ENCODE measurements at regions not wholly inside any gene's neighbourhood (a gene's known extent, or its start where the extent isn't known, plus 50 kb on each side); places are given as distances from the start of the nearest gene placed in this dataset.
A peak's percentile ranks its signal among the peaks of the same experiment; 100 is the strongest.

DNA sequence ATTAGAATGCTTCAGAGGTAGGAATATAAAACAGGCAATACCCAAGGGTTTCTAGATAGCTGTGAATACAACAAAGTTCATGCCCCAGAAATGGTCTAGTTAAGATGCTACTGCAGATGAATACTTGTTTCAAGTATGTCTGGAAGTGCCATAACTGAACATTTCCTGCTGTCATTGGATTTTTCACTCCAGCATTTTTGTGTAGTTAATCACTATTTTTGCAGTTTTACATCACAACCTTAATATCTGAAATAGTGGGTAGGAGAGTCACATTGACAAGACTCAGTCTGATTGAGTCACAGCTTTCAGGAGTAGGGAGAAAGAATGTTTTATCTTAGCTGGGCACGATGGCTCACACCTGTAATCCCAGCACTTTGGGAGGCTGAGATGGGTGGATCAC lies 126.4 kb upstream of the C1orf21 start:
- Histone ChIP-seq H3K9me3 (ENCODE audit: control insufficient read depth in 2 of 2, low read length in 2 of 2) (no peaks in the 10 kb centered on the region), H3K9ac (ENCODE audit: low read depth in 1 of 2, low read length in 2 of 2) (no peak overlapping the region), H3K36me3 (ENCODE audit: control insufficient read depth in 2 of 2, insufficient read depth in 2 of 2, low read length in 2 of 2) (no peaks in the 10 kb centered on the region), H3K27ac (ENCODE audit: low read depth in 2 of 2, low read length in 2 of 2) (no peak overlapping the region), H3K4me3 (ENCODE audit: low read length in 2 of 2) (no peak overlapping the region), H3K4me1 (ENCODE audit: control insufficient read depth in 2 of 2, insufficient read depth in 2 of 2, low read length in 2 of 2) (no peaks in the 10 kb centered on the region), H3K27me3 (ENCODE audit: control insufficient read depth in 2 of 2, insufficient read depth in 2 of 2, low read length in 2 of 2) (peaks cover 0 to 3% of the 10 kb centered on the region in 2 donors)

DNA sequence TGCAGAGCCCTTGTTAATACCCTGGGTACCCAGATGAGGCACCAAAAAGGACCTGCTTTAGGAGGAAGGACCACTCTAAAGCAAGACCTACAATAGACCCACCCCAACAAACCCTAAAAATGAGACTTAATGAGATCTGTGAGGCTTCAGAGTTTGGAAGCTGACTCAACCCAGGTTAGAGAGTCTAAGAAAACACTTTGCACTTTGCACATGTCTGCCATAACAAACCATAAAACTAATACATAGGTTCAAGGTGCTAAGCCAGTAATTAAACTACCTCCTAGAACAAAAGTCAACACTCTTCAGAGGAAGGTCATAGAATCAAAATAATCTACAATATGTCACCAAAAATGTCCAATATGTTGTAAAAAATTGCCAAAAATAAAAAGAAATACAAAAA lies 124.7 kb upstream of the C1orf21 start:
- Histone ChIP-seq H3K9ac (ENCODE audit: low read depth in 1 of 2, low read length in 2 of 2) (no peak overlapping the region), H3K4me3 (ENCODE audit: low read length in 2 of 2) (no peak overlapping the region), H3K9me3 (ENCODE audit: control insufficient read depth in 2 of 2, low read length in 2 of 2) (no peaks in the 10 kb centered on the region), H3K27me3 (ENCODE audit: control insufficient read depth in 2 of 2, insufficient read depth in 2 of 2, low read length in 2 of 2) (peaks cover 0 to 3% of the 10 kb centered on the region in 2 donors), H3K27ac (ENCODE audit: low read depth in 2 of 2, low read length in 2 of 2) (no peak overlapping the region), H3K36me3 (ENCODE audit: control insufficient read depth in 2 of 2, insufficient read depth in 2 of 2, low read length in 2 of 2) (no peaks in the 10 kb centered on the region), H3K4me1 (ENCODE audit: control insufficient read depth in 2 of 2, insufficient read depth in 2 of 2, low read length in 2 of 2) (no peaks in the 10 kb centered on the region)

- Histone ChIP-seq H3K4me3 (ENCODE audit: low read length in 2 of 2) (no peak overlapping the region), H3K9me3 (ENCODE audit: control insufficient read depth in 2 of 2, low read length in 2 of 2) (no peaks in the 10 kb centered on the region), H3K36me3 (ENCODE audit: control insufficient read depth in 2 of 2, insufficient read depth in 2 of 2, low read length in 2 of 2) (no peaks in the 10 kb centered on the region), H3K27ac (ENCODE audit: low read depth in 2 of 2, low read length in 2 of 2) (no peak overlapping the region), H3K27me3 (ENCODE audit: control insufficient read depth in 2 of 2, insufficient read depth in 2 of 2, low read length in 2 of 2) (no peaks in the 10 kb centered on the region), H3K9ac (ENCODE audit: low read depth in 1 of 2, low read length in 2 of 2) (no peak overlapping the region), H3K4me1 (ENCODE audit: control insufficient read depth in 2 of 2, insufficient read depth in 2 of 2, low read length in 2 of 2) (no peaks in the 10 kb centered on the region)
Measured at GRCh38 chr1:184267747-184268146, 119.1 kb upstream of the C1orf21 start.

- no peak overlapping the region for H3K4me3 ChIP-seq (ENCODE audit: low read length in 2 of 2)
- H3K27me3 ChIP-seq (ENCODE audit: control insufficient read depth in 2 of 2, insufficient read depth in 2 of 2, low read length in 2 of 2): no peaks in the 10 kb centered on the region
- no peak overlapping the region for H3K27ac ChIP-seq (ENCODE audit: low read depth in 2 of 2, low read length in 2 of 2)
- H3K9me3 ChIP-seq (ENCODE audit: control insufficient read depth in 2 of 2, low read length in 2 of 2): no peaks in the 10 kb centered on the region
- no peaks in the 10 kb centered on the region for H3K36me3 ChIP-seq (ENCODE audit: control insufficient read depth in 2 of 2, insufficient read depth in 2 of 2, low read length in 2 of 2)
- H3K4me1 ChIP-seq (ENCODE audit: control insufficient read depth in 2 of 2, insufficient read depth in 2 of 2, low read length in 2 of 2): no peaks in the 10 kb centered on the region
- H3K9ac ChIP-seq (ENCODE audit: low read depth in 1 of 2, low read length in 2 of 2): no peak overlapping the region
Measured at GRCh38 chr1:184270556-184270955, 116.3 kb upstream of the C1orf21 start.

DNA sequence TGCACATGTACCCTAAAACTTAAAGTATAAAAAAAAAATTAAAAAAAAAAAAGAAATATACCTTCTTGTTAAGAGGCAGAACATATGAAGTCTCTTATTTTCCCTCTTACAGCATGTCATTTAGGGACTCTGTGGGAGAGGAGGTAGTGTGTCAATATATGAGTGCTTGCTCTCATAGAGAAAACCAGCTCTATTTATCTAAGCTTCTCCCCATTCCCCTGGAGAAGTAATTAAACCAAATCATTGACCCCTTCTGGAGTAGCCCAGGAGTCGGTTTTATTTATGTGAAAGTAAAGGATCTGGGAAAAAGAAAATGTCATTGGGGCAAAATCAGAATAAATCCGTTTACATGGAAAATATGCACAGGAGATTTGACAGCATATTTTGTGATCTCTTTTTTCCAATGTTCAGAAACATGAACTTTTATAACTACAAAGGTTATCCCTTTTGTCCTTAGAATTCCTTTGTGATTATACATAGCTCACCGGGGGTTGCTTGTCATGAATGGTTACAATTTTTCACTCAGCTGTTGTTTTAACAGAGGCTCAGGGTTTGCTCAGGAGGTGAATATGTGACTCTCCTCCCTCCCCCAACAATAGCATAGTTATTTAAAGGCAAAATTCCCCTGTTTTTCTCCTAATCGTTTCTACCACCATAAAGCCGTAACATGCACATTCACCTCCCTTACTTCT lies 114.5 kb upstream of the C1orf21 start:
- H3K4me1 ChIP-seq (ENCODE audit: control insufficient read depth in 2 of 2, insufficient read depth in 2 of 2, low read length in 2 of 2): no peaks in the 10 kb centered on the region
- H3K9me3 ChIP-seq (ENCODE audit: control insufficient read depth in 2 of 2, low read length in 2 of 2): no peaks in the 10 kb centered on the region
- H3K36me3 ChIP-seq (ENCODE audit: control insufficient read depth in 2 of 2, insufficient read depth in 2 of 2, low read length in 2 of 2): no peaks in the 10 kb centered on the region
- no peak overlapping the region for H3K27ac ChIP-seq (ENCODE audit: low read depth in 2 of 2, low read length in 2 of 2)
- H3K27me3 ChIP-seq (ENCODE audit: control insufficient read depth in 2 of 2, insufficient read depth in 2 of 2, low read length in 2 of 2): no peaks in the 10 kb centered on the region
- no peak overlapping the region for H3K9ac ChIP-seq (ENCODE audit: low read depth in 1 of 2, low read length in 2 of 2)
- H3K4me3 ChIP-seq (ENCODE audit: low read length in 2 of 2): no peak overlapping the region

- Histone ChIP-seq H3K27ac (ENCODE audit: low read depth in 2 of 2, low read length in 2 of 2) (no peak overlapping the region), H3K4me1 (ENCODE audit: control insufficient read depth in 2 of 2, insufficient read depth in 2 of 2, low read length in 2 of 2) (no peaks in the 10 kb centered on the region), H3K36me3 (ENCODE audit: control insufficient read depth in 2 of 2, insufficient read depth in 2 of 2, low read length in 2 of 2) (no peaks in the 10 kb centered on the region), H3K4me3 (ENCODE audit: low read length in 2 of 2) (no peak overlapping the region), H3K9ac (ENCODE audit: low read depth in 1 of 2, low read length in 2 of 2) (no peak overlapping the region), H3K9me3 (ENCODE audit: control insufficient read depth in 2 of 2, low read length in 2 of 2) (no peaks in the 10 kb centered on the region), H3K27me3 (ENCODE audit: control insufficient read depth in 2 of 2, insufficient read depth in 2 of 2, low read length in 2 of 2) (no peaks in the 10 kb centered on the region)
Measured at GRCh38 chr1:184276416-184276815, 110.4 kb upstream of the C1orf21 start.

DNA sequence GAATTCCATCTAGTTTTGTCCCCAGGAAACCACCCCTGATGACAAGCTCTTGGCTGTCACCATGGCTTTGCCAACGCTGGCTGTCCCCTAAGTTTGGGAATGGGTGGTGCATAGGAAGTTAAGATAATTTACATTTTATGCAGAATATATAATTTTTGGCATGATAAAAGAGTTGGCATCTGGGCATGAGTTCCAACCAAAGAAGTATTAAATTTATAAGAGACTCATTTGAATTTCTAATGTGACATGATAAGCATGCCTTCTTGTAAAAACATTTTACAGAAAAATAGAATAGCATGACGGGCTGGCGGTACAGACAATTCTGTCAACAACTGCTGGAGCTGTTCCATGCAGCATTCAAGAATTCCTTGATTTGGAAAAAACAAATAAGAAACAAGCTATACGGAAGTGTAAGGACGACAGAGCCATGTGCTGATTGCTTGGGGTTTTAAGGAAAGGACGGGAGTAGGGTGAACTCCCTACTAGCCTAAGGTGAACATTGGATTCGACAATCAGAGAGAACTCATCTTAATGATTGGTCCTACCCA lies 106.8 kb upstream of the C1orf21 start:
- H3K4me1 ChIP-seq (ENCODE audit: control insufficient read depth in 2 of 2, insufficient read depth in 2 of 2, low read length in 2 of 2): peaks cover 0 to 2% of the 10 kb centered on the region in 2 donors
- no peaks in the 10 kb centered on the region for H3K27me3 ChIP-seq (ENCODE audit: control insufficient read depth in 2 of 2, insufficient read depth in 2 of 2, low read length in 2 of 2)
- no peak overlapping the region for H3K9ac ChIP-seq (ENCODE audit: low read depth in 1 of 2, low read length in 2 of 2)
- H3K36me3 ChIP-seq (ENCODE audit: control insufficient read depth in 2 of 2, insufficient read depth in 2 of 2, low read length in 2 of 2): no peaks in the 10 kb centered on the region
- H3K9me3 ChIP-seq (ENCODE audit: control insufficient read depth in 2 of 2, low read length in 2 of 2): no peaks in the 10 kb centered on the region
- H3K27ac ChIP-seq (ENCODE audit: low read depth in 2 of 2, low read length in 2 of 2): no peak overlapping the region
- no peak overlapping the region for H3K4me3 ChIP-seq (ENCODE audit: low read length in 2 of 2)

- peak overlapping the region; percentile 44 to 55 for H3K27ac ChIP-seq (ENCODE audit: low read depth in 2 of 2, low read length in 2 of 2)
- H3K27me3 ChIP-seq (ENCODE audit: control insufficient read depth in 2 of 2, insufficient read depth in 2 of 2, low read length in 2 of 2): no peaks in the 10 kb centered on the region
- H3K36me3 ChIP-seq (ENCODE audit: control insufficient read depth in 2 of 2, insufficient read depth in 2 of 2, low read length in 2 of 2): no peaks in the 10 kb centered on the region
- no peak overlapping the region for H3K9ac ChIP-seq (ENCODE audit: low read depth in 1 of 2, low read length in 2 of 2)
- no peaks in the 10 kb centered on the region for H3K9me3 ChIP-seq (ENCODE audit: control insufficient read depth in 2 of 2, low read length in 2 of 2)
- H3K4me3 ChIP-seq (ENCODE audit: low read length in 2 of 2): no peak overlapping the region
- peaks cover 0 to 2% of the 10 kb centered on the region in 2 donors for H3K4me1 ChIP-seq (ENCODE audit: control insufficient read depth in 2 of 2, insufficient read depth in 2 of 2, low read length in 2 of 2)
Measured at GRCh38 chr1:184283999-184284398, 102.8 kb upstream of the C1orf21 start.

GRCh38 chr1:184284900-184285299 lies 101.9 kb upstream of the C1orf21 start:
- peak overlapping the region in 1 of 2 donors; percentile 41 for H3K27ac ChIP-seq (ENCODE audit: low read depth in 2 of 2, low read length in 2 of 2)
- H3K9me3 ChIP-seq (ENCODE audit: control insufficient read depth in 2 of 2, low read length in 2 of 2): no peaks in the 10 kb centered on the region
- H3K4me1 ChIP-seq (ENCODE audit: control insufficient read depth in 2 of 2, insufficient read depth in 2 of 2, low read length in 2 of 2): peaks cover 0 to 2% of the 10 kb centered on the region in 2 donors
- no peaks in the 10 kb centered on the region for H3K36me3 ChIP-seq (ENCODE audit: control insufficient read depth in 2 of 2, insufficient read depth in 2 of 2, low read length in 2 of 2)
- no peaks in the 10 kb centered on the region for H3K27me3 ChIP-seq (ENCODE audit: control insufficient read depth in 2 of 2, insufficient read depth in 2 of 2, low read length in 2 of 2)
- H3K9ac ChIP-seq (ENCODE audit: low read depth in 1 of 2, low read length in 2 of 2): no peak overlapping the region
- no peak overlapping the region for H3K4me3 ChIP-seq (ENCODE audit: low read length in 2 of 2)

DNA sequence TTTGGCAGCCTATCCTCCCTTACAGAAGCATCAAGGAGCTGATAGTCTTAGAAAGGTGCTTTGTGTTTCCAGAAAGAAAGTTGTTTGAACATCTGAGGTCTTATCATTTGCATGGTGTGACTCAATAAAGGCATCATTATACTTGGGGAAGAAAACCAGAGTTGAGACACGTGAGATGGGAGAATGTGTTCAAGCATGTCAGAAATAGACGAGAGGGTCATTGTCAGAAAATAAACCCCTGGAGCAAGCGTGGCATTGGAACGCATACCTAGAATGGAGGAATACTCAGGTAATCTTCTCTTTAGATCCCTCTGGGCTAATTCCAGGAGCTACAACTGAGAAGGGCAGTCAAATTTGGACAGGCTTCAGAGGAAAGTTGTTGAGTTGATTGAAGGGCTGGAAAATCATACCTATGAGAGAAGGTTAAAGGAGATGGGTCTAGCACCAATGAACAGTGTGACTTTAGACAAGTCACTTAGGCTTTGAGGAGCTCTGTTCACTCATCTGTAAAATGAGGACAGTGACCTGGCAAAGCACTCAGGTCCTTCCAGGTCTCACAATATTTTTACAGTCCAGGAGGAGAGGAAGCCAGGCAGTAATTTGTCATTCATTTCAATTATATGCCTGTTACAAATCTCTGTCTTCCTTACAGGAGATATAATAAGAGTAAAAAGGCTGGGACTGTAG lies 101.3 kb upstream of the C1orf21 start:
- H3K9ac ChIP-seq (ENCODE audit: low read depth in 1 of 2, low read length in 2 of 2): no peak overlapping the region
- H3K9me3 ChIP-seq (ENCODE audit: control insufficient read depth in 2 of 2, low read length in 2 of 2): no peaks in the 10 kb centered on the region
- H3K4me3 ChIP-seq (ENCODE audit: low read length in 2 of 2): no peak overlapping the region
- no peaks in the 10 kb centered on the region for H3K36me3 ChIP-seq (ENCODE audit: control insufficient read depth in 2 of 2, insufficient read depth in 2 of 2, low read length in 2 of 2)
- H3K27me3 ChIP-seq (ENCODE audit: control insufficient read depth in 2 of 2, insufficient read depth in 2 of 2, low read length in 2 of 2): no peaks in the 10 kb centered on the region
- H3K27ac ChIP-seq (ENCODE audit: low read depth in 2 of 2, low read length in 2 of 2): no peak overlapping the region
- peaks cover 0 to 2% of the 10 kb centered on the region in 2 donors for H3K4me1 ChIP-seq (ENCODE audit: control insufficient read depth in 2 of 2, insufficient read depth in 2 of 2, low read length in 2 of 2)

Measured in mucosa of rectum (tissue), 2 donors.